H1 (cell line): ENCODE measurements at regions not wholly inside any gene's neighbourhood (a gene's known extent, or its start where the extent isn't known, plus 50 kb on each side); places are given as distances from the start of the nearest gene placed in this dataset.

Experiments
- CTCF ChIA-PET: fragments of 300-600 bp; sonication (Branson Sonifier 250); formaldehyde crosslinking; loops from one replicate; lab custom pipeline; 2021; ENCODE audit not compliant: partially characterized antibody; lab: Charles Lee
- POLR2A ChIA-PET: fragments of 300-600 bp; sonication (Branson Sonifier 250); formaldehyde crosslinking; loops from one replicate; lab custom pipeline; 2021; ENCODE audit warnings: inconsistent platforms; ENCODE audit not compliant: partially characterized antibody; lab: Charles Lee
- DNase-seq, 2 experiments: peaks; one replicate each; pipeline versions ENCODE4 v3.0.0 to v3.0.0-alpha.2; 2010 to 2022; ENCODE audit warnings: low spot score in 2 of 2, low read depth in 1 of 2, mixed read lengths in 1 of 2
- FAIRE-seq: peaks from 2 replicates; lab custom pipeline; 2011; peaks lifted over from hg19 to GRCh38; lab: Jason Lieb, UNC
- H2AFZ ChIP-seq: 2 replicates; pipeline ENCODE4 v1.8.1; 2012; ENCODE audit warnings: low read length, inconsistent platforms
- H2AK5ac ChIP-seq: 2 replicates; pipeline ENCODE4 v1.6.1; 2013; ENCODE audit warnings: low read depth, low read length
- H2BK120ac ChIP-seq: replicated peaks from 2 replicates; pipeline ENCODE3; 2013; ENCODE audit warnings: low read depth, low read length, inconsistent platforms
- H2BK12ac ChIP-seq: 2 replicates; pipeline ENCODE4 v1.6.1; 2013; ENCODE audit warnings: low read depth, low read length
- H2BK15ac ChIP-seq: 2 replicates; pipeline ENCODE4 v1.6.1; 2013; ENCODE audit warnings: low read length
- H2BK20ac ChIP-seq: 2 replicates; pipeline ENCODE4 v1.6.1; 2013; ENCODE audit warnings: low read length
- H2BK5ac ChIP-seq: 2 replicates; pipeline ENCODE4 v1.6.1; 2013; ENCODE audit warnings: low read depth, low read length
- H3K14ac ChIP-seq: 2 replicates; pipeline ENCODE4 v1.6.1; 2013; ENCODE audit warnings: inconsistent platforms; ENCODE audit not compliant: insufficient read length
- H3K18ac ChIP-seq: 2 replicates; pipeline ENCODE4 v1.6.1; 2013; ENCODE audit warnings: low read length; ENCODE audit errors: extremely low read depth
- H3K23ac ChIP-seq: 2 replicates; pipeline ENCODE4 v1.6.1; 2013; ENCODE audit warnings: inconsistent platforms; ENCODE audit not compliant: insufficient read length
- H3K23me2 ChIP-seq: 2 replicates; pipeline ENCODE4 v1.6.1; 2013; ENCODE audit warnings: low read depth, low read length
- H3K27ac ChIP-seq: 2 replicates; pipeline ENCODE4 v1.6.1; 2011; ENCODE audit warnings: low read depth, low read length, inconsistent platforms
- H3K27me3 ChIP-seq, 4 experiments: replicated peaks in 1 of 4; 1 replicate in 1 of 4; 2 replicates in 3 of 4; pipeline versions ENCODE4 v1.6.1 to v1.8.1; 2011 to 2013; ENCODE audit warnings: low read length in 3 of 4, mild to moderate bottlenecking in 3 of 4, inconsistent platforms in 2 of 4, mixed read lengths in 2 of 4, moderate library complexity in 1 of 4; ENCODE audit not compliant: control insufficient read depth in 3 of 4, insufficient read depth in 3 of 4; ENCODE audit errors: extremely low read depth in 1 of 4
- H3K36me3 ChIP-seq, 4 experiments: 2 replicates each; pipeline versions ENCODE4 v1.6.1 to v1.8.1; 2011 to 2013; ENCODE audit warnings: mild to moderate bottlenecking in 4 of 4, low read length in 3 of 4, moderate library complexity in 2 of 4, control low read depth in 1 of 4, inconsistent platforms in 1 of 4; ENCODE audit not compliant: insufficient read depth in 4 of 4, control insufficient read depth in 2 of 4
- H3K4ac ChIP-seq: replicated peaks from 2 replicates; pipeline ENCODE3; 2013; ENCODE audit warnings: low read length, low read depth, mixed read lengths, inconsistent platforms; ENCODE audit not compliant: insufficient read length
- H3K4me1 ChIP-seq, 4 experiments: replicated peaks in 1 of 4; 1 replicate in 1 of 4; 2 replicates in 3 of 4; pipeline versions ENCODE4 v1.6.1 to v1.8.1; 2011 to 2013; ENCODE audit warnings: low read length in 3 of 4, inconsistent platforms in 2 of 4, mixed read lengths in 1 of 4; ENCODE audit not compliant: insufficient read depth in 4 of 4, control insufficient read depth in 3 of 4
- H3K4me2 ChIP-seq, 2 experiments: 2 replicates each; pipeline versions ENCODE4 v1.6.1 to v1.8.1; 2011 to 2013; ENCODE audit warnings: low read depth in 2 of 2, low read length in 2 of 2, control low read depth in 1 of 2, inconsistent platforms in 1 of 2, mild to moderate bottlenecking in 1 of 2; ENCODE audit not compliant: insufficient read depth in 1 of 2
- H3K4me3 ChIP-seq, 4 experiments: fragments of 200-600, 300-600 bp in 1 of 4; sonication (generic), shearing (Covaris generic), sonication (Bioruptor Twin) in 1 of 4; 2 replicates each; pipeline versions ENCODE4 v1.5.1 to v1.8.1; 2011 to 2016; ENCODE audit warnings: low read length in 4 of 4, low read depth in 3 of 4, control low read depth in 2 of 4, inconsistent platforms in 2 of 4, mild to moderate bottlenecking in 2 of 4, mixed read lengths in 1 of 4, moderate library complexity in 1 of 4; ENCODE audit not compliant: insufficient read depth in 2 of 4; ENCODE audit errors: extremely low read depth in 1 of 4
- H3K56ac ChIP-seq: replicated peaks from 2 replicates; pipeline ENCODE3; 2013; ENCODE audit warnings: low read depth, mild to moderate bottlenecking, mixed read lengths, low read length, inconsistent platforms; ENCODE audit not compliant: insufficient read length
- H3K79me1 ChIP-seq: 2 replicates; pipeline ENCODE4 v1.6.1; 2013; ENCODE audit warnings: low read depth, low read length, control low read depth
- H3K79me2 ChIP-seq, 2 experiments: 2 replicates each; pipeline versions ENCODE4 v1.6.1 to v1.8.1; 2012 to 2013; ENCODE audit warnings: low read length in 2 of 2, mild to moderate bottlenecking in 2 of 2, inconsistent platforms in 1 of 2; ENCODE audit not compliant: insufficient read depth in 2 of 2, control insufficient read depth in 1 of 2
- H3K9ac ChIP-seq, 4 experiments: replicated peaks in 1 of 4; 1 replicate in 1 of 4; 2 replicates in 3 of 4; pipeline versions ENCODE4 v1.6.1 to v1.8.1; 2011 to 2013; ENCODE audit warnings: low read depth in 3 of 4, low read length in 3 of 4, control low read depth in 2 of 4, mild to moderate bottlenecking in 2 of 4, moderate library complexity in 2 of 4, inconsistent platforms in 1 of 4; ENCODE audit errors: extremely low read depth in 1 of 4
- H3K9me3 ChIP-seq, 2 experiments: 2 replicates each; pipeline versions ENCODE4 v1.6.1 to v1.8.1; 2012 to 2013; ENCODE audit warnings: mild to moderate bottlenecking in 2 of 2, moderate library complexity in 2 of 2, control low read depth in 1 of 2, inconsistent platforms in 1 of 2, low read depth in 1 of 2, low read length in 1 of 2, mixed read lengths in 1 of 2; ENCODE audit not compliant: insufficient read depth in 2 of 2
- H4K20me1 ChIP-seq, 2 experiments: replicated peaks in 1 of 2; 2 replicates each; pipeline versions ENCODE3 to v1.8.1; 2011 to 2013; ENCODE audit warnings: inconsistent platforms in 2 of 2, low read length in 2 of 2, mild to moderate bottlenecking in 1 of 2; ENCODE audit not compliant: insufficient read depth in 2 of 2, control insufficient read depth in 1 of 2
- H4K5ac ChIP-seq: 2 replicates; pipeline ENCODE4 v1.6.1; 2013; ENCODE audit warnings: low read length, low read depth, mixed read lengths, inconsistent platforms; ENCODE audit not compliant: insufficient read length
- H4K8ac ChIP-seq: 2 replicates; pipeline ENCODE4 v1.8.0; 2013; ENCODE audit warnings: mild to moderate bottlenecking, moderate library complexity, low read length, inconsistent platforms; ENCODE audit not compliant: insufficient read depth; ENCODE audit errors: extremely low read depth
- H4K91ac ChIP-seq: replicated peaks from 2 replicates; pipeline ENCODE3; 2013; ENCODE audit warnings: low read length, mixed read lengths, inconsistent platforms; ENCODE audit not compliant: insufficient read length
- CREB1 ChIP-seq: IDR thresholded peaks from 2 replicates; pipeline ENCODE4 v1.6.1; 2012; ENCODE audit warnings: inconsistent platforms
- CTBP2 ChIP-seq: IDR thresholded peaks from 2 replicates; pipeline ENCODE4 v1.7.0; 2011; ENCODE audit warnings: borderline replicate concordance, mild to moderate bottlenecking, moderate library complexity, mixed read lengths, low read length; ENCODE audit not compliant: insufficient read depth, insufficient read length
- EGR1 ChIP-seq: IDR thresholded peaks from 2 replicates; pipeline ENCODE4 v1.6.1; 2011; ENCODE audit warnings: low read depth, low read length, borderline replicate concordance
- MAFK ChIP-seq: IDR thresholded peaks from 2 replicates; pipeline ENCODE4 v1.6.1; 2012; ENCODE audit warnings: low read depth, mild to moderate bottlenecking, improper control_type of control experiment, low read length
- NANOG ChIP-seq: IDR thresholded peaks from 2 replicates; pipeline ENCODE4 v1.6.1; 2011; ENCODE audit warnings: low read length, low read depth, mild to moderate bottlenecking, inconsistent platforms; ENCODE audit not compliant: insufficient read depth, poor library complexity, severe bottlenecking
- NRF1 ChIP-seq: IDR thresholded peaks from 2 replicates; pipeline ENCODE4 v1.6.1; 2011; ENCODE audit warnings: mild to moderate bottlenecking, low read depth, low read length, improper control_type of control experiment
- POLR2AphosphoS5 ChIP-seq: IDR thresholded peaks from 2 replicates; pipeline ENCODE4 v1.6.1; 2011; ENCODE audit warnings: low read depth, low read length
- RFX5 ChIP-seq: IDR thresholded peaks from 2 replicates; pipeline ENCODE4 v1.6.1; 2011; ENCODE audit warnings: low read depth, low read length, improper control_type of control experiment, borderline replicate concordance
- RNF2 ChIP-seq: fragments of 200-900, 300-1000 bp; sonication (generic); IDR thresholded peaks from 2 replicates; pipeline ENCODE4 v1.7.1; 2016; ENCODE audit warnings: borderline replicate concordance, low read depth, mild to moderate bottlenecking, antibody characterized with exemption, low read length; ENCODE audit not compliant: poor library complexity, severe bottlenecking; ENCODE audit errors: missing control alignments
- SRF ChIP-seq: IDR thresholded peaks from 2 replicates; pipeline ENCODE4 v1.6.1; 2011; ENCODE audit warnings: mild to moderate bottlenecking, low read depth, low read length, moderate library complexity
- TAF1 ChIP-seq: IDR thresholded peaks from 2 replicates; pipeline ENCODE4 v1.6.1; 2011; ENCODE audit warnings: mild to moderate bottlenecking, low read depth, low read length
- TBP ChIP-seq: IDR thresholded peaks from 2 replicates; pipeline ENCODE4 v1.6.1; 2011; ENCODE audit warnings: low read depth, low read length, improper control_type of control experiment
- TEAD4 ChIP-seq: IDR thresholded peaks from 2 replicates; pipeline ENCODE4 v1.6.1; 2012; ENCODE audit warnings: low read depth, low read length, inconsistent platforms, mixed read lengths
- WGBS, 2 experiments: shearing (Covaris generic) in 1 of 2; methylation state at CpG; one replicate each; pipeline versions ENCODE4 v1.1.6 to v1.1.7; 2013 to 2015; ENCODE audit warnings: low lambda C conversion rate in 2 of 2, mixed read lengths in 2 of 2, inconsistent platforms in 1 of 2, low coverage in 1 of 2, missing lambda C conversion rate in 1 of 2; ENCODE audit not compliant: insufficient replicate concordance in 2 of 2, insufficient coverage in 1 of 2, insufficient read length in 1 of 2; ENCODE audit errors: extremely low coverage in 1 of 2, missing lambda C conversion rate in 1 of 2; 5-methylcytosine and 5-hydroxymethylcytosine counted together
- TF ChIP-seq, protein P1 (sequence below): IDR thresholded peaks from 2 replicates; pipeline ENCODE4 v1.6.1; 2012; ENCODE audit warnings: inconsistent platforms

DNA sequence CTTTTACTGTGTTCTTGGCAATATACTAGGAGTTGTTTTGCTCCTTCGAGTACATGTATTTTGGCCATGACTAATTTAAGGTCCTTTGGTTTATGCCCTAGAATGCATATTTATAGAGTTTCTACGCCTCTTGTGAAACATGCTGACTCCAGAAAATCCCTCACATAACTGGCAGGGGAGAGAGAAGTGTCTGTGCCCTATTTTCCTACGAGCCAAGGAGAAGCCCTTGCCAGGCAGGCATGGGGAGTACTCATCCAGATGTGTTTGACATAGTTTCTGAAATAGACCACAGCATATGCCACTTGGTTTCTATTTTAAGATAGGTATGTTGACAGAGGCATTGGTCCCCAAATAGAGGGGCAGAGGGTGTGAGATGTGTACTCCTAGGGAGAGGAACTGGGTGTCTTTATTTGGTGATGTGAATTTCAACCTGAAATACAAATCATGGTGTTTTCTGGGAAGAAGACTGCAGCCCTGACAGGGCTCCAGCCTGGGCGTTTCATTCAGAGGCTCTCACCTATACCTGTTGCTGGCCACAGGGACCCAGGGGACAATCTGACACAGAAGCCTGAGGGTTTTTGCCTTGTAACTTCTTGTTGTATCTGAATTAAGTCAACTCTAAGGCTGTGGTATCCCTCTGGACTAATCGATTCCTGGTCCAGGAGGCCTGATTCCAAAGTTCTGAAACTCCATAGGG, 267.8 kb upstream of the C2CD4B start:
- Histone ChIP-seq H3K79me2 (0 out of 4 replicates have a peak, but pooled peaks cover 0 to 2% of the 10 kb centered on the region in 2 experiments), H3K4me1 (no peaks in the 10 kb centered on the region), H2BK5ac (no peak overlapping the region), H2BK20ac (no peak overlapping the region), H3K27me3 (no peaks in the 10 kb centered on the region), H2BK12ac (no peak overlapping the region), H3K56ac (no peak overlapping the region), H4K5ac (no peak overlapping the region), H4K8ac (no peak overlapping the region), H3K27ac (no peak overlapping the region), H3K23ac (no peak overlapping the region), H4K20me1 (no peaks in the 10 kb centered on the region), H2BK15ac (no peak overlapping the region), H3K9me3 (no peaks in the 10 kb centered on the region), H3K18ac (no peak overlapping the region), H3K36me3 (no peaks in the 10 kb centered on the region), H3K79me1 (peaks cover 10% of the 10 kb centered on the region), H3K9ac (no peak overlapping the region), H2AFZ (no peak overlapping the region), H2BK120ac (no peak overlapping the region), H3K4ac (no peak overlapping the region), H4K91ac (no peak overlapping the region), H3K14ac (no peak overlapping the region), H2AK5ac (no peak overlapping the region), H3K23me2 (no peaks in the 10 kb centered on the region), H3K4me2 (no peak overlapping the region), H3K4me3 (no peak overlapping the region)
- CTCF ChIA-PET, result no interaction called here
- TF ChIP-seq TEAD4 (no peak), MAFK (no peak), NANOG (no peak), RFX5 (no peak), POLR2AphosphoS5 (no peak), CREB1 (no peak), SRF (no peak), EGR1 (no peak), TAF1 (no peak), NRF1 (no peak), TBP (no peak), RNF2 (no peak), CTBP2 (no peak)
- TF ChIP-seq, protein P1, sequence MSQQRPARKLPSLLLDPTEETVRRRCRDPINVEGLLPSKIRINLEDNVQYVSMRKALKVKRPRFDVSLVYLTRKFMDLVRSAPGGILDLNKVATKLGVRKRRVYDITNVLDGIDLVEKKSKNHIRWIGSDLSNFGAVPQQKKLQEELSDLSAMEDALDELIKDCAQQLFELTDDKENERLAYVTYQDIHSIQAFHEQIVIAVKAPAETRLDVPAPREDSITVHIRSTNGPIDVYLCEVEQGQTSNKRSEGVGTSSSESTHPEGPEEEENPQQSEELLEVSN, result no peak
- FAIRE-seq (no peak), DNase-seq (no peak)
- WGBS, 2 experiments, result 92% methylated on average over 5 of the region's 5 CpGs; no CpG with 5 or more reads in 1 of the 2 experiments
- POLR2A ChIA-PET, result no interaction called here
